ENCODE measurements at regions not wholly inside any gene's neighbourhood (a gene's known extent, or its start where the extent isn't known, plus 50 kb on each side); places are given as distances from the start of the nearest gene placed in this dataset.

- Histone ChIP-seq H2BK12ac (ENCODE audit: low read depth, low read length) (no peak overlapping the region), H2BK20ac (ENCODE audit: low read length) (no peak overlapping the region), H3K4ac (replicated peaks; ENCODE audit: insufficient read length, low read depth, low read length) (no peak overlapping the region), H3K4me2 (ENCODE audit: insufficient read depth in 1 of 2, low read depth in 2 of 2, low read length in 2 of 2) (peak overlapping the region in 1 of 2 experiments; percentile 43; a peak in 1 of 4 replicates), H2AK5ac (ENCODE audit: low read depth, low read length) (no peak overlapping the region), H3K79me1 (ENCODE audit: low read depth, low read length) (no peaks in the 10 kb centered on the region), H3K14ac (ENCODE audit: insufficient read length) (no peak overlapping the region), H2BK5ac (ENCODE audit: low read depth, low read length) (no peak overlapping the region), H3K27ac (ENCODE audit: low read depth, low read length) (no peak overlapping the region), H2BK15ac (ENCODE audit: low read length) (no peak overlapping the region), H4K91ac (replicated peaks; ENCODE audit: insufficient read length, low read length) (no peak overlapping the region), H3K36me3 (ENCODE audit: control insufficient read depth in 2 of 4, insufficient read depth in 4 of 4, low read length in 3 of 4) (0 out of 8 replicates have a peak, but pooled peaks cover 0 to 4% (median 0%) of the 10 kb centered on the region in 4 experiments), H3K79me2 (ENCODE audit: control insufficient read depth in 1 of 2, insufficient read depth in 2 of 2, low read length in 2 of 2) (no peaks in the 10 kb centered on the region), H2AFZ (ENCODE audit: low read length) (peak overlapping the region; percentile 56; the same call in 1 of the 2 replicates), H3K27me3 (replicated peaks in 1 of 4; ENCODE audit: control insufficient read depth in 3 of 4, extremely low read depth in 1 of 4, insufficient read depth in 3 of 4, low read length in 3 of 4) (no peaks in the 10 kb centered on the region), H2BK120ac (replicated peaks; ENCODE audit: low read depth, low read length) (no peak overlapping the region), H4K20me1 (replicated peaks in 1 of 2; ENCODE audit: control insufficient read depth in 1 of 2, insufficient read depth in 2 of 2, low read length in 2 of 2) (no peaks in the 10 kb centered on the region), H3K4me3 (ENCODE audit: extremely low read depth in 1 of 4, insufficient read depth in 2 of 4, low read depth in 3 of 4, low read length in 4 of 4) (no peak overlapping the region), H3K18ac (ENCODE audit: extremely low read depth, low read length) (no peak overlapping the region), H3K56ac (replicated peaks; ENCODE audit: insufficient read length, low read depth, low read length) (no peak overlapping the region), H3K23me2 (ENCODE audit: low read depth, low read length) (no peaks in the 10 kb centered on the region), H3K4me1 (replicated peaks in 1 of 4; ENCODE audit: control insufficient read depth in 3 of 4, insufficient read depth in 4 of 4, low read length in 3 of 4) (peaks cover 0 to 8% (median 0%) of the 10 kb centered on the region in 4 experiments; a peak in 2 of 7 replicates), H3K23ac (ENCODE audit: insufficient read length) (no peak overlapping the region), H4K8ac (ENCODE audit: extremely low read depth, insufficient read depth, low read length) (no peak overlapping the region), H3K9me3 (ENCODE audit: insufficient read depth in 2 of 2, low read depth in 1 of 2, low read length in 1 of 2) (no peaks in the 10 kb centered on the region), H3K9ac (replicated peaks in 1 of 4; ENCODE audit: extremely low read depth in 1 of 4, low read depth in 3 of 4, low read length in 3 of 4) (no peak overlapping the region), H4K5ac (ENCODE audit: insufficient read length, low read depth, low read length) (peak overlapping the region; percentile 36)
- ChIA-PET CTCF (ENCODE audit: partially characterized antibody) (interaction anchor here (1.1 to 2.4 kb wide), 4 partner anchors 9 to 155 kb away, joined by 4 to 9 read pairs (median 5); no protein-coding TSS in a partner anchor), POLR2A (ENCODE audit: partially characterized antibody) (no interaction called here)
- FAIRE-seq (no peak), DNase-seq (ENCODE audit: low read depth in 1 of 2, low spot score in 2 of 2) (no peak)
- 82% methylated on average over 7 of the region's 9 CpGs; no CpG with 5 or more reads in 1 of the 2 experiments for WGBS, 2 experiments (ENCODE audit: extremely low coverage in 1 of 2, insufficient coverage in 1 of 2, insufficient read length in 1 of 2, insufficient replicate concordance in 2 of 2, low coverage in 1 of 2, low lambda C conversion rate in 2 of 2, missing lambda C conversion rate in 1 of 2)
- TF ChIP-seq EGR1 (IDR thresholded peaks at IDR 0.05; ENCODE audit: borderline replicate concordance, low read depth, low read length) (no peak), CTBP2 (IDR thresholded peaks at IDR 0.05; ENCODE audit: borderline replicate concordance, insufficient read depth, insufficient read length, low read length) (no peak), CTCF (IDR thresholded peaks at IDR 0.05; ENCODE audit: control extremely low read depth in 1 of 3, insufficient read depth in 1 of 3, low read depth in 1 of 3, low read length in 3 of 3) (no peak), SP1 (IDR thresholded peaks at IDR 0.05; ENCODE audit: low read depth, low read length) (no peak), POLR2A (IDR thresholded peaks at IDR 0.05; ENCODE audit: control extremely low read depth in 1 of 2, low read depth in 2 of 2, low read length in 2 of 2) (no peak), HDAC2 (IDR thresholded peaks at IDR 0.05; ENCODE audit: borderline replicate concordance in 1 of 2, low read depth in 2 of 2, low read length in 2 of 2) (no peak), GTF2F1 (IDR thresholded peaks at IDR 0.05; ENCODE audit: borderline replicate concordance, low read depth, low read length) (no peak), ASH2L (IDR thresholded peaks at IDR 0.05; ENCODE audit: low read length) (no peak), TAF1 (IDR thresholded peaks at IDR 0.05; ENCODE audit: low read depth, low read length) (no peak), SRF (IDR thresholded peaks at IDR 0.05; ENCODE audit: low read depth, low read length) (no peak)
Measured at GRCh38 chr2:187655001-187655400, 100.8 kb upstream of the TFPI start.

Measured in H1 (cell line).